Endothelial cell (in vitro differentiated cells): ENCODE measurements at regions not wholly inside any gene's neighbourhood (a gene's known extent, or its start where the extent isn't known, plus 50 kb on each side); places are given as distances from the start of the nearest gene placed in this dataset.

Experiments
- DNase-seq: peaks from one replicate; pipeline ENCODE4 v3.0.0; 2021; ENCODE audit warnings: low spot score
- H3K27ac Mint-ChIP-seq: one replicate; pipeline ENCODE4 v1.8.0; 2021; ENCODE audit warnings: mixed read lengths, inconsistent platforms; ENCODE audit not compliant: unreplicated experiment
- H3K27me3 Mint-ChIP-seq: one replicate; pipeline ENCODE4 v1.8.0; 2021; ENCODE audit warnings: mild to moderate bottlenecking, moderate library complexity, mixed read lengths, inconsistent platforms; ENCODE audit not compliant: unreplicated experiment
- H3K36me3 Mint-ChIP-seq: one replicate; pipeline ENCODE4 v1.8.0; 2021; ENCODE audit warnings: mild to moderate bottlenecking, low read depth, mixed read lengths, inconsistent platforms; ENCODE audit not compliant: unreplicated experiment
- H3K4me1 Mint-ChIP-seq: one replicate; pipeline ENCODE4 v1.8.0; 2021; ENCODE audit warnings: mild to moderate bottlenecking, mixed read lengths, inconsistent platforms; ENCODE audit not compliant: unreplicated experiment
- H3K4me3 Mint-ChIP-seq: one replicate; pipeline ENCODE4 v1.8.0; 2021; ENCODE audit warnings: mild to moderate bottlenecking, mixed read lengths, inconsistent platforms; ENCODE audit not compliant: unreplicated experiment
- H3K9me3 Mint-ChIP-seq: one replicate; pipeline ENCODE4 v1.8.0; 2021; ENCODE audit warnings: mixed read lengths, inconsistent platforms; ENCODE audit not compliant: unreplicated experiment
- TF ChIP-seq, protein P1 (sequence below): fragments of 200-600 bp; sonication (generic); IDR thresholded peaks from one replicate; pipeline ENCODE4 v1.5.0; 2021; ENCODE audit warnings: antibody characterized with exemption; ENCODE audit not compliant: unreplicated experiment

DNA sequence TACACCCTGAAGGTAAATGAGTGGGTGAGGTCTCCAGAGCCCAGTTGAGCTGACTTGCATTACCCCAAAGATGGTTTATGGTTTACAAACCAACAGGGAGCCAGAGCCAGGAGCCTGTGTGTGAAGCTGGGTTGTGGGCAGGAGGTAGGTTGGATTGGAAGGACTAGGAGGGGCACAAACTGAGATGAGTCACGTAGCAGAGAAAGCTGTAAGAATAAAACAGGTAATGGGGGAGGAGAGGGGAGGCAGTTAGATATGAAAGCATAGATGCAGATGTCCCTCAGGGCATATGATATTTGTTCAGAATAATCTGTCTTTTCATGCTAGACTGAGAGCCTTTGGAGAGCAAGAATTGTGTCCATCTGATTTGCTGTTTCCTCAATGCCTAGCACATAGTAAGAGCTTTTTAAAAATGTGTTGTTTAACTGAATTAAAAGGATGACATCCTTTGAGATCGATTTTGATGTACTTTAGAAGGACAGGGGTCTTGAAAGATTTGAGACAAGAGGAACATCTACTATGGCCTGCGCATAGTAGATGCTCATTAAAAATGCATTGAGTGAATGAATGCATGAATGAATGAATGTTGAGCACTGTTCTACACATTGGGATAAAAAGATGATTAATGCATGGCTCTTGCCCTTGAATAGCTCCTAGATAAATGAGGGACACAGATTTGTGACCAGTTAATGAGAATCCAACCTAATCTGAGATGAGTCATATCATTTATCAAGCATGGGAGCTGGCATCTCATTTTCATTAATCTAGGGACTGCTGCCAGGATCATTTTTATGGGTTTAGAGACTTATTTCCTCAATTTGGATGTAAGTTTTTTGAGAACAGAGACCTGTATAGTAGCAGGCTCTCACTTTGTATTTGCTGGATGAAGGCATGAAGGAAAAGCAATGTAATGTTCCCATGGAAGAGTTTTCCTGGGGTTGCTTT, 175.8 kb upstream of the BDNF start:
- H3K36me3 Mint-ChIP-seq: no peaks in the 10 kb centered on the region
- H3K4me1 Mint-ChIP-seq: peaks cover 3% of the 10 kb centered on the region
- H3K4me3 Mint-ChIP-seq: no peak overlapping the region
- no peak overlapping the region for H3K27ac Mint-ChIP-seq
- DNase-seq: no peak
- TF ChIP-seq, protein P1, sequence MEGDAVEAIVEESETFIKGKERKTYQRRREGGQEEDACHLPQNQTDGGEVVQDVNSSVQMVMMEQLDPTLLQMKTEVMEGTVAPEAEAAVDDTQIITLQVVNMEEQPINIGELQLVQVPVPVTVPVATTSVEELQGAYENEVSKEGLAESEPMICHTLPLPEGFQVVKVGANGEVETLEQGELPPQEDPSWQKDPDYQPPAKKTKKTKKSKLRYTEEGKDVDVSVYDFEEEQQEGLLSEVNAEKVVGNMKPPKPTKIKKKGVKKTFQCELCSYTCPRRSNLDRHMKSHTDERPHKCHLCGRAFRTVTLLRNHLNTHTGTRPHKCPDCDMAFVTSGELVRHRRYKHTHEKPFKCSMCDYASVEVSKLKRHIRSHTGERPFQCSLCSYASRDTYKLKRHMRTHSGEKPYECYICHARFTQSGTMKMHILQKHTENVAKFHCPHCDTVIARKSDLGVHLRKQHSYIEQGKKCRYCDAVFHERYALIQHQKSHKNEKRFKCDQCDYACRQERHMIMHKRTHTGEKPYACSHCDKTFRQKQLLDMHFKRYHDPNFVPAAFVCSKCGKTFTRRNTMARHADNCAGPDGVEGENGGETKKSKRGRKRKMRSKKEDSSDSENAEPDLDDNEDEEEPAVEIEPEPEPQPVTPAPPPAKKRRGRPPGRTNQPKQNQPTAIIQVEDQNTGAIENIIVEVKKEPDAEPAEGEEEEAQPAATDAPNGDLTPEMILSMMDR: no peak
- H3K9me3 Mint-ChIP-seq: no peaks in the 10 kb centered on the region
- H3K27me3 Mint-ChIP-seq: no peaks in the 10 kb centered on the region

DNA sequence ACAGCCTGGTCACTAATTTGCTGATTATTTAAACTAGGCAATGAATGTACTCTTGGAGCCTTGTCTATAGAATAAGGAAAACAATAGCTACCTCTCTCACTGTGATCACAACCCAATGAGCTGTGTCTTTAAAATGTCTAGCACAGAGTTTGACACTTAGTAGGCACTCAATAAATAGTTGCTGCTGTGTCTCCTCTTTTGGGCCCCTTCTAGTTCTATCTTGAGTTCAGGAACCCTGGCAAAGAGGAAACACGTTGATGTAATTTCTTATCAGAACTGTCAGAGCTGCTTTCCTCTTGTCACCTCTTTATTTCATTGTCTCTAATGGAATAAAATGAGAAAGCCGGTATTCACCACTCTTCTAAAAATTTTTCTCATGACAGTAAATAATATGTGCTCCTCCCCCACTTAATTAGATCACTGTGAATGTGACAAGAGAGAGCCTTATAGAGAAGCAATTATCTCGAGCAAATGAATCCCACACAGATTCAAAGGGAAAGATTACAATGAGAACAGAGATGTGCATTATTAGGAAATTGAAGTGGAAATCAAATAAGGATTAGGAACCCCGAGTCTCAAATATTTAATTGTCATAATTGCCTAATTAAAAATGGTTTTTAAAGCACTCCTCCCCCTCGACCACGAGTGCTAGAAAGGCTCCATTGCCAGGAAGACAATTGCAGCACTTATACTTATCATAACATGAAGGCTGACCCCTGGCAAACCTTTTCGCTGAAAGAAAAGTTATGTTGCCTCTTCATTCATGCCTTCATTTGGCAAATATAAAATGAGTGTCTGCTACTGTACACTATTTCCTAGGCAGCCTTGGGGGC, 175.0 kb upstream of the BDNF start:
- no peak overlapping the region for H3K27ac Mint-ChIP-seq
- H3K27me3 Mint-ChIP-seq: no peaks in the 10 kb centered on the region
- TF ChIP-seq, protein P1: no peak
- H3K4me3 Mint-ChIP-seq: no peak overlapping the region
- H3K36me3 Mint-ChIP-seq: no peaks in the 10 kb centered on the region
- H3K4me1 Mint-ChIP-seq: peaks cover 3% of the 10 kb centered on the region
- DNase-seq: no peak
- no peaks in the 10 kb centered on the region for H3K9me3 Mint-ChIP-seq

DNA sequence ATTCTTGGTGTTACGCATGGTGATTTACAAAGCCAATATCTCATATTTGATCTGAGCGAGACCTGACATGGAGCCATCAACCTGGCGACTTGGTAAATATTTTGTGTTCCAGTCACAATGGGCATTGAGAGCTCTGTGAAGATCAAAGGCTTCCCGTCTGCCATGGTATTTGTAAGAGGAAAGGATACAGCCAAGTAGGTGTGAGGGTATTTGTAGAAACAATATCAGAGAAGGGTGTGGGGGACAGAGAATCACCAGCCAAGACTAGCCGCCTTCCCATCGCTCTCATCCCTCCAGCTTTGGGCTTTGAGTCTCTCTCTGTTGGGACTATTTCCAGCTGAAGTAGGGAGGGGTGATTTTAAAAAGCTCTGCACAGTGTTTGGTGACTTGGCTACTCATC, 173.4 kb upstream of the BDNF start:
- no peak overlapping the region for H3K4me3 Mint-ChIP-seq
- H3K9me3 Mint-ChIP-seq: no peaks in the 10 kb centered on the region
- H3K27ac Mint-ChIP-seq: no peak overlapping the region
- no peak for DNase-seq
- H3K27me3 Mint-ChIP-seq: no peaks in the 10 kb centered on the region
- TF ChIP-seq, protein P1: no peak
- no peaks in the 10 kb centered on the region for H3K36me3 Mint-ChIP-seq
- peaks cover 3% of the 10 kb centered on the region for H3K4me1 Mint-ChIP-seq

DNA sequence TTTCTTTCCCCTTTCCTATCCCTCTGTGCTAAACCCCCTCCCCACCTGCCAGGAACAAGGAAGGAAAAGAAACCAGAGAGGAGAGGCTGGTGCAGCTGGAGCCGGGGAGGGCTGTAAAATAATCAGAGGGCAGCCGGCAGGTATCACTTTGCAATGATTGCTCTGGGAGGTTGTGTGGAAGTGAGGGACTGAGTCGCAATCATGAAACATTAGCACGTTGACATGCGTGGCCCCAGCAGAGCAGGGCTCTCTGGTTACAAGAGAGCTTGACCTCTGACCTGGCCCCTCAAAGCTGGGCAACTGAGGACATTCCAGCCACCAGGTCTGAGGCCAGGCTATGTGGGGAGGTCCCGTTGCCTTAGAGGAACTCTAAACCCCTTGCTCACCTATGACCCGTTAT, 170.8 kb upstream of the BDNF start:
- H3K4me3 Mint-ChIP-seq: no peak overlapping the region
- H3K27ac Mint-ChIP-seq: no peak overlapping the region
- peaks cover 2% of the 10 kb centered on the region for H3K27me3 Mint-ChIP-seq
- no peaks in the 10 kb centered on the region for H3K36me3 Mint-ChIP-seq
- H3K9me3 Mint-ChIP-seq: no peaks in the 10 kb centered on the region
- peaks cover 3% of the 10 kb centered on the region for H3K4me1 Mint-ChIP-seq
- no peak for DNase-seq
- TF ChIP-seq, protein P1: no peak
